ENCODE measurements at regions not wholly inside any gene's neighbourhood (a gene's known extent, or its start where the extent isn't known, plus 50 kb on each side); places are given as distances from the start of the nearest gene placed in this dataset.

DNA sequence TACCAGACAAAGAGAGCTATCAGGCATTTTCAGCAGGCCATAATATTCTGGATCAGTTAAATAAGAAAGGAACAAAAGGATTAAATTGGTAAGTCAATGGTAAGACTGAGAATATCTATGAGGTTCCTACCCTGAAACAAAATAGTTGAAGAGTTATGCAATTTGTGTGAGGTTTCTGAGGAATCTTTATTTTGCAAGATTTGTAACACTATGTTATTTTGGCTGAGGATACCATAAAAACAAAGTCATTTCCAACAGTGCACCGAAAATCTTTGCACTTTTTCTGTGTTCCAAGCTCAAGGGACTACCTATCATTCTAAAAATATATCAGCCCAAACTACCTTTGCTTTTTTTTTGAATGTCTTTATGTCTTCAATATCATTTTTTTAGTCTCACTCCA lies 383.3 kb upstream of the CITED2 start:
- TF ChIP-seq EZH2 (IDR thresholded peaks at IDR 0.05; ENCODE audit: borderline replicate concordance, low read depth, low read length, poor library complexity, severe bottlenecking): no peak
- TF ChIP-seq CTCF (conservative IDR thresholded peaks at IDR 0.05; ENCODE audit: low read depth, low read length): no peak

Data from A673 (cell line).